Nephron progenitor cell (in vitro differentiated cells): ENCODE measurements at regions not wholly inside any gene's neighbourhood (a gene's known extent, or its start where the extent isn't known, plus 50 kb on each side); places are given as distances from the start of the nearest gene placed in this dataset.
A peak's percentile ranks its signal among the peaks of the same experiment; 100 is the strongest.

Source experiments
- DNase-seq: peaks from one replicate; pipeline ENCODE4 v3.0.0; 2021
- H3K27ac Mint-ChIP-seq: 2 replicates; pipeline ENCODE4 v1.8.0; 2021; ENCODE audit warnings: mild to moderate bottlenecking, moderate library complexity, mixed read lengths
- H3K27me3 Mint-ChIP-seq: 2 replicates; pipeline ENCODE4 v1.8.0; 2021; ENCODE audit warnings: mild to moderate bottlenecking, low read depth, mixed read lengths; ENCODE audit not compliant: poor library complexity
- H3K36me3 Mint-ChIP-seq: 2 replicates; pipeline ENCODE4 v1.8.0; 2021; ENCODE audit warnings: low read depth, mixed read lengths
- H3K4me1 Mint-ChIP-seq: 2 replicates; pipeline ENCODE4 v1.8.0; 2021; ENCODE audit warnings: mixed read lengths
- H3K4me3 Mint-ChIP-seq: 2 replicates; pipeline ENCODE4 v1.8.0; 2021; ENCODE audit warnings: mild to moderate bottlenecking, moderate library complexity, mixed read lengths
- H3K9me3 Mint-ChIP-seq: 2 replicates; pipeline ENCODE4 v1.8.0; 2021; ENCODE audit warnings: mild to moderate bottlenecking, moderate library complexity, mixed read lengths
- CTCF ChIP-seq: fragments of 200-600 bp; sonication (generic); IDR thresholded peaks from 2 replicates; pipeline ENCODE4 v1.5.0; 2021; ENCODE audit warnings: antibody characterized with exemption

- peaks cover 7% of the 10 kb centered on the region for H3K36me3 Mint-ChIP-seq
These were observed 224.8 kb downstream of the CETN3 start for GRCh38 chr5:90184764-90185163.

GRCh38 chr5:90182726-90183125, 226.8 kb downstream of the CETN3 start:
- peak overlapping the region; percentile 66 for H3K27ac Mint-ChIP-seq
- no peak for TF ChIP-seq CTCF

More at GRCh38 chr5:90184764-90185163, 224.8 kb downstream of the CETN3 start:
- no peak overlapping the region for H3K4me3 Mint-ChIP-seq
- no peak for DNase-seq
- H3K27me3 Mint-ChIP-seq = peaks cover 8% of the 10 kb centered on the region
- no peak for TF ChIP-seq CTCF
- H3K9me3 Mint-ChIP-seq = peaks cover 3% of the 10 kb centered on the region
- H3K4me1 Mint-ChIP-seq = peaks cover 19% of the 10 kb centered on the region
- H3K27ac Mint-ChIP-seq = peak overlapping the region; percentile 44

GRCh38 chr5:90174236-90174635, 235.3 kb downstream of the CETN3 start:
- Mint-ChIP-seq H3K27ac (no peak overlapping the region), H3K4me1 (peaks cover 8% of the 10 kb centered on the region), H3K9me3 (peaks cover 35% of the 10 kb centered on the region), H3K36me3 (peaks cover 25% of the 10 kb centered on the region), H3K27me3 (no peaks in the 10 kb centered on the region), H3K4me3 (no peak overlapping the region)
- TF ChIP-seq CTCF = no peak
- DNase-seq = no peak

More at GRCh38 chr5:90182726-90183125, 226.8 kb downstream of the CETN3 start:
- H3K4me3 Mint-ChIP-seq = no peak overlapping the region
- peaks cover 3% of the 10 kb centered on the region for H3K27me3 Mint-ChIP-seq
- H3K4me1 Mint-ChIP-seq = peaks cover 13% of the 10 kb centered on the region
- H3K36me3 Mint-ChIP-seq = peaks cover 5% of the 10 kb centered on the region
- H3K9me3 Mint-ChIP-seq = peaks cover 8% of the 10 kb centered on the region
- no peak for DNase-seq

GRCh38 chr5:90173299-90174030, 236.1 kb downstream of the CETN3 start:
- TF ChIP-seq CTCF = no peak
- Mint-ChIP-seq H3K27ac (no peak overlapping the region), H3K4me1 (peaks cover 8% of the 10 kb centered on the region), H3K27me3 (peaks cover under 1% of the 10 kb centered on the region), H3K4me3 (no peak overlapping the region), H3K9me3 (peaks cover 34% of the 10 kb centered on the region), H3K36me3 (peaks cover 25% of the 10 kb centered on the region)
- no peak for DNase-seq

- H3K36me3 Mint-ChIP-seq = peaks cover 11% of the 10 kb centered on the region
- no peak for DNase-seq
- H3K4me3 Mint-ChIP-seq = no peak overlapping the region
- H3K4me1 Mint-ChIP-seq = peaks cover 8% of the 10 kb centered on the region
- no peak for TF ChIP-seq CTCF
- peaks cover 3% of the 10 kb centered on the region for H3K27me3 Mint-ChIP-seq
- peaks cover 14% of the 10 kb centered on the region for H3K9me3 Mint-ChIP-seq
- H3K27ac Mint-ChIP-seq = no peak overlapping the region
These were observed 238.1 kb downstream of the CETN3 start for GRCh38 chr5:90171466-90171865.

- no peak for TF ChIP-seq CTCF
- peaks cover 6% of the 10 kb centered on the region for H3K27me3 Mint-ChIP-seq
- no peaks in the 10 kb centered on the region for H3K36me3 Mint-ChIP-seq
- no peak for DNase-seq
- no peak overlapping the region for H3K4me3 Mint-ChIP-seq
- H3K4me1 Mint-ChIP-seq = peaks cover 8% of the 10 kb centered on the region
- H3K9me3 Mint-ChIP-seq = peaks cover 2% of the 10 kb centered on the region
- H3K27ac Mint-ChIP-seq = no peak overlapping the region
These were observed 239.3 kb downstream of the CETN3 start for GRCh38 chr5:90170261-90170660.
